Fibroblast of skin of abdomen (primary cell): ENCODE measurements at regions not wholly inside any gene's neighbourhood (a gene's known extent, or its start where the extent isn't known, plus 50 kb on each side); places are given as distances from the start of the nearest gene placed in this dataset.
"Not testable (repeated sequence)": the region's sequence is repeated elsewhere in the genome, so short reads cannot be mapped to it uniquely, and the experiment has no call there.

ENCODE experiments used
- DNase-seq: peaks from one replicate; pipeline ENCODE4 v3.0.0-alpha.2; 2013

DNA sequence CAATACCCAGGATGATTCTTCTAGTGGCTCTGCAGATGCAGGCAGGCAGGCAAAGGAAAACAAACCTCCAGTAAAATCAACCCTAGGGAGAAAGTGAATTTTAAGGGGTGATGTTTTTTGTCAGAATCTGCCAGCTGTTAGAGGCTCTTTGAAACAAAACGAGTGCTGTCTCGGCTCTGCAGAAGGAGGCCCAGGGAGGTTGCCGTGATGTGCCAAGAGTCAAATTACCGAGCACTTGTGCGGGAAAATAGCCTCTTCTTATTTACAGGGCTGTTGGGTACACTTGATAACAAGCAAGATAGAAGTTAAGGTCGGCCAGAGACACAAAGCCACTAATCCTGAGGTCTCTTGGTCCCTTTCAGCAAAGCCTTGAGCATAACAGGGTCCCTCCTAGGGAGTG is 68.9 kb upstream of the EEF2KMT start:
- no peak for DNase-seq

DNA sequence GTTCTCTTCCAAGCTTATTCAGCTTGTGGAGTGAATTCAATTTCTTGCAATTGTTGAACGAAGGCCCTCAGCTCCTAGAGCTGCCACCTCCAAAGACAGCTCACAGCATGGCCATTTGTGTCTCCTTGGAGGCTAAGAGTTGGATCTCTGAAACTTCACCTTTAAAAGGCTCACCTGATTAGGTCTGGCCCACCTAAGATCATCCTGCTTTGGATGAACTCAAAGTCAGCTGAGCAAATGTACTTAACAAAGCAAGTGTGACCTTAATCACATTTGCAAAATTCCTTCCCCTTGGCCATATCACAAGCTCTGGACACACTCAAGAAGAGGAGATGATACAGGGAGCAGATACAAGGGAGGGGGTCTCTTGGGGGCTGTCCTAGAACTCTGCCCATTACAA is 67.8 kb upstream of the EEF2KMT start:
- not testable (repeated sequence) for DNase-seq

DNA sequence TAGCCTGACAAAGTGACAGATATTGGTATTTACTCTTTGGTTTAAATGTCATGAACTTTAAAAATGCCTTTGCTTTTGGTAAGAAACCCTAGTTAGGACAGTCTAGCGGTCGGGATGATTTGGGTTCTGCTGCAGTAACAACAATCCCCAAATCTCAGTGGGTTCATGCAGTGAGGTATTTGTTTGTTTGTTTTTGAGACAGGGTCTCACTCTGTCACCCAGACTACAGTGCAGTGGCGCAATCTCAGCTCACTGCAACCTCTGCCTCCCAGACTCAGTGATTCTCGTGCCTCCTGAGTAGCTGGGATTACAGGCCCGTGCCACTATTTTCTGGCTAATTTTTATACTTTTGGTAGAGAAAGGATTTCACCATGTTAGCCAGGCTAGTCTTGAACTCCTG is 65.2 kb upstream of the EEF2KMT start:
- DNase-seq, result not testable (repeated sequence)

DNA sequence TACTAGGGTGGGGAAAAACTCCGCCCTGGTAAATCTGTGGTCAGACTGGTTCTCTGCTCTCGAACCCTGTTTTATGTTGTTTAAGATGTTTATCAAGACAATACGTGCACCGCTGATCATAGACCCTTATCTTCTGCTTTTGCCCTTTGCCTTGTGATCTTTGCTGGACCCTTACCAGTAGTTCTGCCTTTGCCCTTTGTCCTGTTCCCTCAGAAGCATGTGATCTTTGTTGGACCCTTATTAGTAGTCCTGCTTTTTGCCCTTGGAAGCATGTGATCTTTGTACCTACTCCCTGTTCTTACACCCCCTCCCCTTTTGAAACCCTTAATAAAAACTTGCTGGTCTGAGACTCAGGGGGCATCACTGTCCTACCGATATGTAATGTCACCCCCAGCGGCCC is 64.3 kb upstream of the EEF2KMT start:
- not testable (repeated sequence) for DNase-seq

DNA sequence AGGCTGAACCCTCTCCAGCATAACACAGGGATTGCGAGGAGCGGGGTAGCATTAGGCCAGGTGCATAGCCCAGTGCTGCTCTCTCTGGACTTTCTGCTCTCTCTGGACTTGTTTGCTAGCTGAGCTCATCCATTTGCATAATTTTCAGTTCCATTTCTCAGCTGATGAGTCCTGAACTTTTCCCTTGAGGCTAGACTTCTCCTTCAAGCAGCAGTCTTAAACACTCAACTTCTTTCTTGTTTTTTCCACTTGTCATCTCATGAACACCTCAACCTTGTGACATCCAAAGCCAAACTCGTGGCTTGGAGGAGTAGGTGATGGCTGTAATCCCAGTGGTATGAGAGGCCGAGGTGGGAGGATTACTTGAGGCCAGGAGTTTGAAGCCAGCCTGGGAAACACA is 62.4 kb upstream of the EEF2KMT start:
- DNase-seq, result not testable (repeated sequence)

DNA sequence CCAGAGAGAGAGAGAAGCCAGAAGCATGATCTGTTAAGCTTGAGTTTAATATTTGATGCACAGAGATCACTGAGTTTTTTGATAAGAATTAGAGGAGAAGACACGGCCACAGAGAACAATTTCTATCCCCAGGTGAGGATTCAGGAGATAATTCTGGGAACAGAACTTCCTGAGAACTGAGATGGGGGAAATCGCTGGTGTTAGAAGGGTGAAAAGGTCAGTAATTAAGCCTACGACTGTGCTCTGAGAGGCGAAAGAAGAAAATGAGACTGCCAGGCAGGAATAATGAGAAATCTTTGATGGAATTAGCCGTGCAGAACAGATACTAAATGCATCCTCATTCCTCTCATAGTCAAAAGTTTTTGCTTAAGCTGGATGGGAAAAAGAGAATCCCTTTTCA is 61.9 kb upstream of the EEF2KMT start:
- not testable (repeated sequence) for DNase-seq

DNA sequence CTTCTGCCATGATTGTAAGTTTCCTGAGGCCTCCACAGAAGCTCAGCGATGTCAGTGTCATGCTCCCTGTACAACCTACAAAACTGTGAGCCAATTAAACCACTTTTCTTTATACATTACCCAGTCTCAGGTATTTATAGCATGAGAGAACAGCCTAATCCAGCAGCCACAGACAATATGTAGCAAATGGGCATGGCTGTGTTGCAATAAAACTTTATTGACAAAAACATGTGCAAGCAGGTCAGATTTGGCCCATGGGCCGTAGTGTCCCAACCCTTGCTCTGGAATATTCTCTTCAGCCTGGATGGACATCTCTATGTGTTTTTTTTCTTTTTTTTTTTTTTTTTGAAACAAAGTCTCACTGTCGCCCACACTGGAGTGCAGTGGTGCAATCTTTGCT is 60.9 kb upstream of the EEF2KMT start:
- no peak for DNase-seq

DNA sequence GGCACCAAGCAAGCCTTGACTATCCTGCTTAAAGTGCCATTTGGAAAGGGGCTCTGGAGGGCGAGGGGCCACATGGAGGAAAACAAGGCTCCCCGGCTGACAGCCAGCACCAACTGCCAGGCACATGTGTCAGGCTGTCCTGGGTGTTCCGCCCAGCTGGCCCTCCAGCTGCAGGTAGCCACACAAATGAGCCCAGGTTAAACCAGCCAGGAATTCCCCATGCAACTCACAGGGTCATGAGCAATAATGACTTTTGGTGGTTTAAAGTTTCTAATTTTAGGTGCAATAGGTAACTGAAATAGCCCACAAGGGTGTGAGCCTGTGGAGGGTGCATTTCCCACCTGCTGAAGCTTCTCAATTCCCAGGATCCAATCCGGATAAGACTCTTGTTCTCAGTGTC is 58.9 kb upstream of the EEF2KMT start:
- not testable (repeated sequence) for DNase-seq

DNA sequence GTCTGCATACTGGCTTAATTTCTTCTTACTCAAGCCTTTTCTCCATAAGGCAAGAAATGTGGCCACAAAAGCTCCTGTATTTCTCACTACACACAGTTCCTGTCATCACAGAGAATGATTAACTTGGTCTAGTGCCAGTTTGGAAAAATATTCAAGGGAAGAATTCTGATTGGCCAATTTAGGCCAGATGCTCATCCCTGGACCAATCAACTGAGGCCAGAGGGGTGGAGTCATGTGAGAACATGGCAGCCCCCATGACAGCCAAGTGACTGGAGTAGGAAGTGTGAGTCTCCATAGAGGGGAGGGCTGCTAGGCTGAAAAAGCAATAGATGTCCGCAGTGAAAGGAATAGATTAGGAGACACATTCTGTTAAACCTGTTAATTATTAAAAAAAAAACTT is 56.4 kb upstream of the EEF2KMT start:
- DNase-seq, result not testable (repeated sequence)

DNA sequence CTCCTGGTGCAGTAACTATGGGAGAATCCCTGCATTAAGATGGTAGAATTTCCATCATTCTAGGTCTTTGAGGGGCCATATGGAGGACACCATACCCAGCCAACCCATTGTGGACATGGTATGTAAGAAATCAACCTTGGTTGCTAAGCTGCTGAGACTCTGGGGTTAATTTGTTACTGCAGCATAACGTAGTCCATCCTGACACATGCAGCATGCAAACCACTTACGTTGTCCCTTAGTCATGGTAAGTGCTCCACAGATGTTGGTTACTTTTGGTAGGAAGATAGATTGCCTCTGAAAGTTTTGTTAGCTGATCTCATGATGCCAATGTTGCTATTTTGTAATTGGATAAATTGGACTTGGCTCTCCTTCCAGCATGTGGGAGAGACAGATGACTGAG is 53.8 kb upstream of the EEF2KMT start:
- not testable (repeated sequence) for DNase-seq
